ENCODE measurements at regions not wholly inside any gene's neighbourhood (a gene's known extent, or its start where the extent isn't known, plus 50 kb on each side); places are given as distances from the start of the nearest gene placed in this dataset.

- no peak overlapping the region for H4K91ac ChIP-seq (ENCODE audit: insufficient read length, low read depth, low read length)
- TF ChIP-seq CTCF (conservative IDR thresholded peaks at IDR 0.05), result no peak
- peaks cover 12% of the 10 kb centered on the region for H3K27me3 Mint-ChIP-seq (ENCODE audit: low read depth)
- no CpG with 5 or more reads among the region's 2 CpGs for WGBS (ENCODE audit: extremely low coverage, insufficient read length, low lambda C conversion rate)
- no peak for DNase-seq
- no peak overlapping the region for H3K27ac Mint-ChIP-seq
- H3K18ac ChIP-seq (ENCODE audit: insufficient read length, low read depth, low read length), result no peak overlapping the region
- no peak overlapping the region for H3K4me3 Mint-ChIP-seq
- no peak overlapping the region for H3K14ac ChIP-seq (ENCODE audit: insufficient read depth, low read length)
- no peak overlapping the region for H4K5ac ChIP-seq (ENCODE audit: insufficient read length, low read depth, low read length)
- H2BK12ac ChIP-seq (ENCODE audit: insufficient read length, low read depth, low read length), result no peak overlapping the region
- no peaks in the 10 kb centered on the region for H3K27me3 ChIP-seq (ENCODE audit: insufficient read depth, low read length)
- H2AFZ ChIP-seq (ENCODE audit: low read length), result no peak overlapping the region
- H4K20me1 ChIP-seq (ENCODE audit: control insufficient read depth, insufficient read depth, insufficient read length), result no peaks in the 10 kb centered on the region
- H3K79me2 ChIP-seq (ENCODE audit: insufficient read depth, low read length), result no peaks in the 10 kb centered on the region
- no peak overlapping the region for H2BK20ac ChIP-seq (ENCODE audit: low read depth, low read length, poor library complexity, severe bottlenecking)
- no peaks in the 10 kb centered on the region for H3K36me3 Mint-ChIP-seq (ENCODE audit: insufficient read depth in 1 of 3, low read depth in 3 of 3)
- H3K4me1 Mint-ChIP-seq, result peaks cover 12 to 15% of the 10 kb centered on the region in 2 experiments
- no peak overlapping the region for H3K9ac ChIP-seq (ENCODE audit: extremely low read depth, insufficient read length, low read length)
- no peak overlapping the region for H3K4ac ChIP-seq (ENCODE audit: low read depth, low read length)
- H3K79me1 ChIP-seq (ENCODE audit: insufficient read depth, low read depth, low read length, poor library complexity, severe bottlenecking), result no peaks in the 10 kb centered on the region
- no peak overlapping the region for H3K56ac ChIP-seq (ENCODE audit: insufficient read length, low read depth, low read length)
- no peak overlapping the region for H2BK15ac ChIP-seq (ENCODE audit: low read depth, low read length)
- no peaks in the 10 kb centered on the region for H3K9me3 ChIP-seq (ENCODE audit: control insufficient read depth, low read depth, low read length)
- no peak overlapping the region for H2AK5ac ChIP-seq (ENCODE audit: insufficient read length, low read length)
- H3K27ac ChIP-seq (ENCODE audit: insufficient read length, low read depth, low read length), result no peak overlapping the region
- H2BK120ac ChIP-seq (ENCODE audit: low read depth, low read length, poor library complexity, severe bottlenecking), result no peak overlapping the region
- no peaks in the 10 kb centered on the region for H3K4me1 ChIP-seq (ENCODE audit: insufficient read depth, low read length)
- no peak overlapping the region for H4K8ac ChIP-seq (replicated peaks; ENCODE audit: insufficient read length, low read depth, low read length)
- H3T11ph ChIP-seq (ENCODE audit: low read length), result no peak overlapping the region
- no peak overlapping the region for H3K23ac ChIP-seq (ENCODE audit: insufficient read length, low read depth, low read length)
- H3K9me3 Mint-ChIP-seq, result peaks cover 0 to 3% of the 10 kb centered on the region in 2 experiments; a peak in 1 of 5 replicates
- no peak overlapping the region for H3K4me2 ChIP-seq (ENCODE audit: insufficient read depth, insufficient read length, low read length)
- no peaks in the 10 kb centered on the region for H3K23me2 ChIP-seq (ENCODE audit: insufficient read length, low read depth, low read length, poor library complexity, severe bottlenecking)
- H2BK5ac ChIP-seq (ENCODE audit: insufficient read length, low read length), result no peak overlapping the region
Measured at GRCh38 chr1:232368821-232369321, 261.1 kb downstream of the SIPA1L2 start.
